Activated CD8-positive, alpha-beta T cell treated with anti-CD3 and anti-CD28 coated beads, Interleukin-2, amount 10 ng/mL, durations not matched to agents 7 days and 5 days (primary cell): ENCODE measurements at regions not wholly inside any gene's neighbourhood (a gene's known extent, or its start where the extent isn't known, plus 50 kb on each side); places are given as distances from the start of the nearest gene placed in this dataset.

Experiments used
- ATAC-seq: fragments of 150-1000 bp; cut with Tn5 transposase; one replicate; pipeline ENCODE4 v1.10.0; 2021; ENCODE audit warnings: moderate library complexity
- CTCF ChIA-PET: fragments of 350-600 bp; sonication (Branson Sonifier 250); formaldehyde crosslinking; loops from one replicate; lab custom pipeline; 2021; ENCODE audit warnings: antibody characterized with exemption; lab: Charles Lee
- POLR2A ChIA-PET: fragments of 350-600 bp; sonication (Branson Sonifier 250); formaldehyde crosslinking; loops from one replicate; lab custom pipeline; 2021; ENCODE audit warnings: antibody characterized with exemption; lab: Charles Lee
- DNase-seq: peaks from one replicate; pipeline ENCODE4 v3.0.0-alpha.2; 2020
- H3K27ac Mint-ChIP-seq: one replicate; pipeline ENCODE4 v1.8.0; 2021; ENCODE audit warnings: mild to moderate bottlenecking, mixed read lengths
- H3K27me3 Mint-ChIP-seq: one replicate; pipeline ENCODE4 v1.8.0; 2021; ENCODE audit warnings: low read depth, mixed read lengths
- H3K36me3 Mint-ChIP-seq: one replicate; pipeline ENCODE4 v1.8.0; 2021; ENCODE audit warnings: low read depth, mixed read lengths
- H3K4me1 Mint-ChIP-seq: one replicate; pipeline ENCODE4 v1.8.0; 2021; ENCODE audit warnings: low read depth, mixed read lengths
- H3K4me3 Mint-ChIP-seq: one replicate; pipeline ENCODE4 v1.8.0; 2021; ENCODE audit warnings: mild to moderate bottlenecking, mixed read lengths
- H3K9me3 Mint-ChIP-seq: one replicate; pipeline ENCODE4 v1.8.0; 2022; ENCODE audit warnings: mixed read lengths; ENCODE audit not compliant: insufficient read depth

GRCh38 chr9:20291201-20291600, 331.1 kb downstream of the MLLT3 start:
- ChIA-PET POLR2A (no interaction called here), CTCF (interaction anchor here (0.8 kb wide), 1 partner anchor 13 kb away, joined by 3 read pairs; no protein-coding TSS in a partner anchor)
- Mint-ChIP-seq H3K27ac (no peak overlapping the region), H3K9me3 (peaks cover 4% of the 10 kb centered on the region), H3K4me3 (no peak overlapping the region), H3K27me3 (no peaks in the 10 kb centered on the region), H3K36me3 (peaks cover 29% of the 10 kb centered on the region), H3K4me1 (peaks cover 36% of the 10 kb centered on the region)
- ATAC-seq = no peak
- DNase-seq = no peak

GRCh38 chr9:20290257-20290656, 332.0 kb downstream of the MLLT3 start:
- ChIA-PET CTCF (no interaction called here), POLR2A (no interaction called here)
- ATAC-seq (no peak), DNase-seq (no peak)
- Mint-ChIP-seq H3K27ac (no peak overlapping the region), H3K4me1 (peaks cover 39% of the 10 kb centered on the region), H3K36me3 (peaks cover 29% of the 10 kb centered on the region), H3K9me3 (peaks cover 4% of the 10 kb centered on the region), H3K27me3 (no peaks in the 10 kb centered on the region), H3K4me3 (no peak overlapping the region)

- Mint-ChIP-seq H3K9me3 (peaks cover 4% of the 10 kb centered on the region), H3K4me1 (peaks cover 38% of the 10 kb centered on the region), H3K36me3 (peaks cover 29% of the 10 kb centered on the region), H3K4me3 (no peak overlapping the region), H3K27ac (peak overlapping the region; percentile 10), H3K27me3 (no peaks in the 10 kb centered on the region)
- ChIA-PET CTCF (no interaction called here), POLR2A (no interaction called here)
- ATAC-seq = no peak
- DNase-seq = no peak
Measured at GRCh38 chr9:20289423-20290010, 332.8 kb downstream of the MLLT3 start.

DNA sequence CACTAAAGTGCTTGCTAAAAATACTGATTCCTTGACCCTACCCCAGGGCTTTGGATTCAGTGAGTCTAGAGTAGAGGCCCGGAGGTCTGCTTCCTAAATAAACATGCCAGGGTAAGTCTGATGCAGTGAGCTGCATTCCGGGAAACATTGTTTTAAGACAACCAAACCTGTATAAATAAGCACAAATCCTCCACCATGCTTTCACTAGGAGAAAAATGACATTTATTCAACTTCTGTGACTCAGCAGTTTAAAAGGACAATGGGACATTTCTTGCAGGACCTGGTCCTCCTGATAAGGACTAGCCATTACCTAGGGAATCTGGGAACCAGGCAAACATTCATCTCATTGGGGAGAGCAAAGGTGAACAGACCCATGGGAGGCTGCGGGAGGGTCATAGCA, 335.3 kb downstream of the MLLT3 start:
- POLR2A ChIA-PET = no interaction called here
- Mint-ChIP-seq H3K4me1 (peaks cover 36% of the 10 kb centered on the region), H3K27me3 (no peaks in the 10 kb centered on the region), H3K36me3 (peaks cover 20% of the 10 kb centered on the region), H3K4me3 (no peak overlapping the region), H3K27ac (no peak overlapping the region), H3K9me3 (peaks cover 4% of the 10 kb centered on the region)
- CTCF ChIA-PET = no interaction called here
- ATAC-seq (no peak), DNase-seq (no peak)

- DNase-seq = no peak
- Mint-ChIP-seq H3K9me3 (no peaks in the 10 kb centered on the region), H3K4me3 (no peak overlapping the region), H3K36me3 (peaks cover 16% of the 10 kb centered on the region), H3K27ac (no peak overlapping the region), H3K27me3 (no peaks in the 10 kb centered on the region), H3K4me1 (peaks cover 36% of the 10 kb centered on the region)
- no peak for ATAC-seq
- POLR2A ChIA-PET = no interaction called here
- CTCF ChIA-PET = no interaction called here
Measured at GRCh38 chr9:20286154-20286700, 336.1 kb downstream of the MLLT3 start.

- CTCF ChIA-PET = interaction anchor here (1.1 kb wide), 1 partner anchor 37 kb away, joined by 4 read pairs; no protein-coding TSS in a partner anchor
- H3K36me3 Mint-ChIP-seq = peaks cover 26% of the 10 kb centered on the region
- H3K4me3 Mint-ChIP-seq = no peak overlapping the region
- no peak overlapping the region for H3K27ac Mint-ChIP-seq
- DNase-seq = no peak
- peaks cover 3% of the 10 kb centered on the region for H3K9me3 Mint-ChIP-seq
- POLR2A ChIA-PET = no interaction called here
- H3K27me3 Mint-ChIP-seq = no peaks in the 10 kb centered on the region
- no peak for ATAC-seq
- peaks cover 41% of the 10 kb centered on the region for H3K4me1 Mint-ChIP-seq
Measured at GRCh38 chr9:20284601-20285289, 337.6 kb downstream of the MLLT3 start.

GRCh38 chr9:20280330-20280729, 342.0 kb downstream of the MLLT3 start:
- Mint-ChIP-seq H3K9me3 (peaks cover 31% of the 10 kb centered on the region), H3K4me3 (no peak overlapping the region), H3K27ac (peak overlapping the region; percentile 28), H3K36me3 (peaks cover 50% of the 10 kb centered on the region), H3K4me1 (peaks cover 23% of the 10 kb centered on the region), H3K27me3 (no peaks in the 10 kb centered on the region)
- CTCF ChIA-PET = no interaction called here
- DNase-seq (peak; percentile 24), ATAC-seq (peak; percentile 30)
- POLR2A ChIA-PET = interaction anchor here (1.0 kb wide), 1 partner anchor 37 kb away, joined by 3 read pairs; no protein-coding TSS in a partner anchor

DNA sequence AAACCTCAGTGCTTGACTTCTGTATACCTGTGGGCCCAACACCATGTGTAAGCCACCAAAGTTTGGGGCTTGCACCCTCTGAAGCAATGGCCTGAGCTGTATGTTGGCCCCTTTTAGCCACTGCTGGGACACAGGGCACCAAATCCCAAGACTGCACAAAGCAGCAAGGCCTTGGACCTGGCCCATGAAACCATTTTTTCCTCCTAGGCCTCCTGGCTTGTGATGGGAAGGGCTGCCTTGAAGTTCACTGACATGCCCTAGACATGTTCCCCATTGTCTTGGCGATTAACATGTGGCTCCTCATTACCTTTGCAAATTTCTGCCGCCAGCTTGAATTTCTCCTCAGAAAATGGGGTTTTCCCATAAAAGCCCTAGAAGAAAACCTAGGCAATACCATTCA, 345.5 kb downstream of the MLLT3 start:
- no peak overlapping the region for H3K27ac Mint-ChIP-seq
- CTCF ChIA-PET = no interaction called here
- POLR2A ChIA-PET = no interaction called here
- peaks cover 54% of the 10 kb centered on the region for H3K9me3 Mint-ChIP-seq
- peaks cover 55% of the 10 kb centered on the region for H3K4me1 Mint-ChIP-seq
- H3K27me3 Mint-ChIP-seq = no peaks in the 10 kb centered on the region
- H3K36me3 Mint-ChIP-seq = peaks cover 83% of the 10 kb centered on the region
- no peak overlapping the region for H3K4me3 Mint-ChIP-seq
- ATAC-seq = no peak
- DNase-seq = no peak

- H3K4me3 Mint-ChIP-seq = no peak overlapping the region
- POLR2A ChIA-PET = no interaction called here
- no peak overlapping the region for H3K27ac Mint-ChIP-seq
- DNase-seq (no peak), ATAC-seq (no peak)
- H3K27me3 Mint-ChIP-seq = no peaks in the 10 kb centered on the region
- CTCF ChIA-PET = interaction anchor here (1.8 kb wide), 1 partner anchor 8 kb away, joined by 3 read pairs; no protein-coding TSS in a partner anchor
- H3K4me1 Mint-ChIP-seq = peaks cover 63% of the 10 kb centered on the region
- peaks cover 41% of the 10 kb centered on the region for H3K9me3 Mint-ChIP-seq
- H3K36me3 Mint-ChIP-seq = peaks cover 74% of the 10 kb centered on the region
Measured at GRCh38 chr9:20271723-20272122, 350.6 kb downstream of the MLLT3 start.

GRCh38 chr9:20271096-20271495, 351.2 kb downstream of the MLLT3 start:
- H3K27me3 Mint-ChIP-seq = no peaks in the 10 kb centered on the region
- DNase-seq (peak; percentile 28), ATAC-seq (peak; percentile 55)
- peaks cover 63% of the 10 kb centered on the region for H3K4me1 Mint-ChIP-seq
- no peak overlapping the region for H3K4me3 Mint-ChIP-seq
- CTCF ChIA-PET = no interaction called here
- POLR2A ChIA-PET = no interaction called here
- H3K27ac Mint-ChIP-seq = peak overlapping the region; percentile 19
- peaks cover 72% of the 10 kb centered on the region for H3K36me3 Mint-ChIP-seq
- peaks cover 40% of the 10 kb centered on the region for H3K9me3 Mint-ChIP-seq

DNA sequence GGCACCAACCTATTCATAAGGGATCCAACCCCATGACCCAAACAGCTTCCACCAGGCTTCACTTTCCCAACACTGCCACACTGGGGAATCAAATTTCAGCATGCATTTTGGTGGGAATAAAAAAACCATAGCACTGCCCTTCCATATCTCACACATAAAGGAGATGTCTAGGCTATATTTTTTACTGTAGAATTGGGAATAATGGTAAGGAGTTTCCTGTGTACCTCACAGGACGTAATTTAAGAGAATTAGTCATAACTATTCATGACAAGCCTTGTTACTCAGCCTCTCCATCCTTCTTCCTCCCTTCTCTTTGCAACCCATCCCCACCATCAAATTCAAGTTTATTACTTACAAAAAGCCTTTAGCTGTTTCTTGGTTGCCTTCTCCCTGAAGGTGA, 352.1 kb downstream of the MLLT3 start:
- H3K27ac Mint-ChIP-seq = no peak overlapping the region
- H3K27me3 Mint-ChIP-seq = no peaks in the 10 kb centered on the region
- ChIA-PET CTCF (no interaction called here), POLR2A (no interaction called here)
- peaks cover 43% of the 10 kb centered on the region for H3K9me3 Mint-ChIP-seq
- DNase-seq = no peak
- no peak for ATAC-seq
- peaks cover 66% of the 10 kb centered on the region for H3K36me3 Mint-ChIP-seq
- peaks cover 57% of the 10 kb centered on the region for H3K4me1 Mint-ChIP-seq
- H3K4me3 Mint-ChIP-seq = no peak overlapping the region

DNA sequence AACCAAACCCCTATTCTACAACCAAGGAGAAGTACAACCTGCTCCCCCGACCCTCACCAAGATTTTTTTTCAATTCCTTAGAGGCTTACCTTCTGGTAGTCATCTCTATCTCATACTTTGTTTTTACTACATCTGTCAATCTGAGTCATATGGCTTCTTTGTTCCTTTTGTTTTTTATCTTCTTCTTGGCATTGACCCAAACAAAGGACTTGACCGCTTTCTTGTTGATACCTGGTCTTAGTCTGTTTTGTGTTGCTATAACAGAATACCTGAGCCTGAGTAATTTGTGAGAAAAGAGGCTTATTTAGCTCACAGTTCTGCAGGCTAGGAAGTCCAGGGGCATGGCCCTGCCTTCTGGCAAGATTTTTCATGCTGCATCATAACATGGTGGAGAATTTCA, 352.7 kb downstream of the MLLT3 start:
- POLR2A ChIA-PET = no interaction called here
- ATAC-seq = no peak
- CTCF ChIA-PET = no interaction called here
- Mint-ChIP-seq H3K27me3 (no peaks in the 10 kb centered on the region), H3K9me3 (peaks cover 44% of the 10 kb centered on the region), H3K4me1 (peaks cover 52% of the 10 kb centered on the region), H3K36me3 (peaks cover 66% of the 10 kb centered on the region), H3K27ac (no peak overlapping the region), H3K4me3 (no peak overlapping the region)
- no peak for DNase-seq
